ENCODE measurements at regions not wholly inside any gene's neighbourhood (a gene's known extent, or its start where the extent isn't known, plus 50 kb on each side); places are given as distances from the start of the nearest gene placed in this dataset.

- no peak for DNase-seq (ENCODE audit: low spot score)
- Mint-ChIP-seq H3K27me3 (ENCODE audit: low read depth) (no peaks in the 10 kb centered on the region), H3K36me3 (ENCODE audit: low read depth) (no peaks in the 10 kb centered on the region), H3K4me3 (ENCODE audit: unreplicated experiment) (no peak overlapping the region), H3K27ac (ENCODE audit: unreplicated experiment) (no peak overlapping the region), H3K4me1 (ENCODE audit: low read depth) (no peaks in the 10 kb centered on the region), H3K9me3 (ENCODE audit: low read depth) (peaks cover 12% of the 10 kb centered on the region)
- TF ChIP-seq CTCF (IDR thresholded peaks at IDR 0.05) = no peak
These were observed 1955.0 kb upstream of the LRRTM1 start for GRCh38 chr2:82259551-82259950.

GRCh38 chr2:82257796-82258555 is 1953.4 kb upstream of the LRRTM1 start:
- TF ChIP-seq CTCF (IDR thresholded peaks at IDR 0.05) = no peak
- Mint-ChIP-seq H3K27ac (ENCODE audit: unreplicated experiment) (no peak overlapping the region), H3K36me3 (ENCODE audit: low read depth) (no peaks in the 10 kb centered on the region), H3K27me3 (ENCODE audit: low read depth) (no peaks in the 10 kb centered on the region), H3K4me3 (ENCODE audit: unreplicated experiment) (no peak overlapping the region), H3K9me3 (ENCODE audit: low read depth) (peaks cover 28% of the 10 kb centered on the region), H3K4me1 (ENCODE audit: low read depth) (no peaks in the 10 kb centered on the region)
- no peak for DNase-seq (ENCODE audit: low spot score)

GRCh38 chr2:82256983-82257632 is 1952.6 kb upstream of the LRRTM1 start:
- Mint-ChIP-seq H3K4me3 (ENCODE audit: unreplicated experiment) (no peak overlapping the region), H3K36me3 (ENCODE audit: low read depth) (no peaks in the 10 kb centered on the region), H3K27ac (ENCODE audit: unreplicated experiment) (no peak overlapping the region), H3K4me1 (ENCODE audit: low read depth) (no peaks in the 10 kb centered on the region), H3K27me3 (ENCODE audit: low read depth) (no peaks in the 10 kb centered on the region), H3K9me3 (ENCODE audit: low read depth) (peaks cover 34% of the 10 kb centered on the region)
- DNase-seq (ENCODE audit: low spot score) = no peak
- no peak for TF ChIP-seq CTCF (IDR thresholded peaks at IDR 0.05)

GRCh38 chr2:82256288-82256687 is 1951.7 kb upstream of the LRRTM1 start:
- H3K27me3 Mint-ChIP-seq (ENCODE audit: low read depth) = no peaks in the 10 kb centered on the region
- TF ChIP-seq CTCF (IDR thresholded peaks at IDR 0.05) = no peak
- H3K9me3 Mint-ChIP-seq (ENCODE audit: low read depth) = peaks cover 41% of the 10 kb centered on the region
- no peak for DNase-seq (ENCODE audit: low spot score)
- no peaks in the 10 kb centered on the region for H3K36me3 Mint-ChIP-seq (ENCODE audit: low read depth)
- H3K4me1 Mint-ChIP-seq (ENCODE audit: low read depth) = no peaks in the 10 kb centered on the region
- no peak overlapping the region for H3K27ac Mint-ChIP-seq (ENCODE audit: unreplicated experiment)
- no peak overlapping the region for H3K4me3 Mint-ChIP-seq (ENCODE audit: unreplicated experiment)

GRCh38 chr2:82254728-82255127 is 1950.2 kb upstream of the LRRTM1 start:
- H3K27me3 Mint-ChIP-seq (ENCODE audit: low read depth) = no peaks in the 10 kb centered on the region
- TF ChIP-seq CTCF (IDR thresholded peaks at IDR 0.05) = no peak
- H3K27ac Mint-ChIP-seq (ENCODE audit: unreplicated experiment) = no peak overlapping the region
- H3K9me3 Mint-ChIP-seq (ENCODE audit: low read depth) = peaks cover 43% of the 10 kb centered on the region
- no peaks in the 10 kb centered on the region for H3K4me1 Mint-ChIP-seq (ENCODE audit: low read depth)
- DNase-seq (ENCODE audit: low spot score) = no peak
- H3K4me3 Mint-ChIP-seq (ENCODE audit: unreplicated experiment) = no peak overlapping the region
- H3K36me3 Mint-ChIP-seq (ENCODE audit: low read depth) = no peaks in the 10 kb centered on the region

All from chondrocyte (in vitro differentiated cells).